Transverse colon (tissue), 4 donors: ENCODE measurements at regions not wholly inside any gene's neighbourhood (a gene's known extent, or its start where the extent isn't known, plus 50 kb on each side); places are given as distances from the start of the nearest gene placed in this dataset.

Source experiments
- DNase-seq: peaks from one replicate; pipeline ENCODE4 v3.0.0-alpha.2; 2019
- H3K27ac ChIP-seq, 4 donors: fragments of 200-600 bp; sonication (generic); 2 replicates each; pipeline ENCODE4 v1.5.1; 2016 to 2018; ENCODE audit warnings: inconsistent platforms in 4 of 4
- H3K27me3 ChIP-seq: fragments of 200-600 bp; sonication (generic); 2 replicates; pipeline ENCODE4 v1.5.1; 2017; ENCODE audit warnings: inconsistent platforms
- H3K36me3 ChIP-seq, 4 donors: fragments of 200-600 bp; sonication (generic); 2 replicates each; pipeline ENCODE4 v1.5.1; 2017 to 2019; ENCODE audit warnings: inconsistent platforms in 4 of 4
- H3K4me1 ChIP-seq, 4 donors: fragments of 200-600 bp; sonication (generic); 2 replicates each; pipeline ENCODE4 v1.5.1; 2017 to 2020; ENCODE audit warnings: inconsistent platforms in 4 of 4
- H3K4me3 ChIP-seq, 4 donors: fragments of 200-600 bp; sonication (generic); 1 replicate in 1 of 4; 2 replicates in 3 of 4; pipeline versions ENCODE4 v1.5.1 to v1.6.1; 2017 to 2019; ENCODE audit warnings: inconsistent platforms in 4 of 4
- H3K9me3 ChIP-seq, 2 donors: fragments of 200-600 bp; sonication (generic); 2 replicates each; pipeline ENCODE4 v1.5.1; 2017 to 2019; ENCODE audit warnings: inconsistent platforms in 2 of 2
- EP300 ChIP-seq: sonication (generic); formaldehyde crosslinking; IDR thresholded peaks from one replicate; pipeline ENCODE4 v1.6.1; 2017; ENCODE audit warnings: antibody characterized with exemption, low read depth
- POLR2A ChIP-seq: fragments of 450-650 bp; IDR thresholded peaks from one replicate; pipeline ENCODE4 v1.6.1; 2016; ENCODE audit warnings: antibody characterized with exemption, mild to moderate bottlenecking, moderate library complexity
- POLR2AphosphoS5 ChIP-seq, 3 donors: sonication (generic); formaldehyde crosslinking; IDR thresholded peaks; one replicate each; pipeline ENCODE4 v1.6.1; 2016; ENCODE audit warnings: antibody characterized with exemption in 3 of 3
- WGBS, 2 donors: methylation state at CpG; one replicate each; pipeline ENCODE4 v1.1.5; 2018; ENCODE audit warnings: low coverage in 1 of 2; 5-methylcytosine and 5-hydroxymethylcytosine counted together
- in situ Hi-C, 4 donors: fragments of 200-750 bp; cut with MboI; loops; one replicate each; pipeline versions ENCODE4 v1.15.0 to v1.15.1; 2017; ENCODE audit warnings: low sequenced_read_pairs in 3 of 4, low pct_ligation_motif_present in 1 of 4, low pct_unique_long_range_greater_than_20kb in 1 of 4
- intact Hi-C: fragments of 100-400 bp; cut with DNase I; formaldehyde crosslinking; loops from one replicate; pipeline ENCODE4 v1.15.1; 2023; ENCODE audit warnings: low total_unique reads
- TF ChIP-seq, protein P1 (sequence below), 5 experiments: fragments of 200-600 bp in 3 of 5; fragments of 450-650 bp in 2 of 5; sonication (generic) in 3 of 5; IDR thresholded peaks; 1 replicate in 2 of 5; 2 replicates in 3 of 5; pipeline ENCODE4 v1.5.1; 2016 to 2017; ENCODE audit warnings: antibody characterized with exemption in 5 of 5, inconsistent platforms in 3 of 5, mild to moderate bottlenecking in 2 of 5, moderate library complexity in 1 of 5

DNA sequence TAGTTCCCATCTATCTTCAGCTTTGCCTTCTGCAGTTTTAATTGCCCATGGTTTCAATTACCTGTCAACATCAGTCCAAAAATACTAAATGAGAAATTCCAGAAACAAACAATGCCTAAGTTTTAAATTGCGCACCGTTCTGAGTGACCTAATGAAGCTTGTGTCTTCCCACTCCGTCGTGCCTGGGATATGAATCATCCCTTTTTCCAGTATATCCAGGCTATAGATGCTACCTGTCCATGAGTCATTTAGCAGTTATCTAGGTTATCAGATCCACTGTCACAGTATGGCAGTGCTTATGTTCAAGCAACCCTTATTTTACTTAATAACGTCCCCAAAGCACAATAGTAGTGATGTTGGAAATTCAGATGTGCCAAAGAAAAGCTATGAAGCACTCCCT, 363.6 kb upstream of the FAM241A start:
- Histone ChIP-seq H3K4me3 (no peak overlapping the region), H3K36me3 (no peaks in the 10 kb centered on the region), H3K27me3 (no peaks in the 10 kb centered on the region), H3K27ac (no peak overlapping the region), H3K4me1 (no peaks in the 10 kb centered on the region), H3K9me3 (no peaks in the 10 kb centered on the region)
- DNase-seq = no peak
- in situ Hi-C loops (loop anchor here in 1 of 4 donors (25.0 kb wide), 1 partner anchor 94 kb away; no protein-coding TSS in a partner anchor), intact Hi-C loops (no loop called here)
- 40 to 76% methylated on average over 2 to 5 of the region's 5 CpGs for WGBS, 2 donors
- TF ChIP-seq, protein P1, sequence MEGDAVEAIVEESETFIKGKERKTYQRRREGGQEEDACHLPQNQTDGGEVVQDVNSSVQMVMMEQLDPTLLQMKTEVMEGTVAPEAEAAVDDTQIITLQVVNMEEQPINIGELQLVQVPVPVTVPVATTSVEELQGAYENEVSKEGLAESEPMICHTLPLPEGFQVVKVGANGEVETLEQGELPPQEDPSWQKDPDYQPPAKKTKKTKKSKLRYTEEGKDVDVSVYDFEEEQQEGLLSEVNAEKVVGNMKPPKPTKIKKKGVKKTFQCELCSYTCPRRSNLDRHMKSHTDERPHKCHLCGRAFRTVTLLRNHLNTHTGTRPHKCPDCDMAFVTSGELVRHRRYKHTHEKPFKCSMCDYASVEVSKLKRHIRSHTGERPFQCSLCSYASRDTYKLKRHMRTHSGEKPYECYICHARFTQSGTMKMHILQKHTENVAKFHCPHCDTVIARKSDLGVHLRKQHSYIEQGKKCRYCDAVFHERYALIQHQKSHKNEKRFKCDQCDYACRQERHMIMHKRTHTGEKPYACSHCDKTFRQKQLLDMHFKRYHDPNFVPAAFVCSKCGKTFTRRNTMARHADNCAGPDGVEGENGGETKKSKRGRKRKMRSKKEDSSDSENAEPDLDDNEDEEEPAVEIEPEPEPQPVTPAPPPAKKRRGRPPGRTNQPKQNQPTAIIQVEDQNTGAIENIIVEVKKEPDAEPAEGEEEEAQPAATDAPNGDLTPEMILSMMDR (IDR thresholded peaks at IDR 0.05) = no peak
- TF ChIP-seq POLR2A (no peak), POLR2AphosphoS5 (IDR thresholded peaks at IDR 0.05) (no peak), EP300 (no peak)

GRCh38 chr4:111788099-111788498, 357.2 kb upstream of the FAM241A start:
- intact Hi-C loops (no loop called here), in situ Hi-C loops (loop anchor here in 1 of 4 donors (25.0 kb wide), 1 partner anchor 101 kb away; no protein-coding TSS in a partner anchor)
- TF ChIP-seq, protein P1 (IDR thresholded peaks at IDR 0.05) = no peak
- TF ChIP-seq POLR2A (no peak), EP300 (no peak), POLR2AphosphoS5 (IDR thresholded peaks at IDR 0.05) (no peak)
- H3K27ac ChIP-seq = no peak overlapping the region
- no peak for DNase-seq
- no peaks in the 10 kb centered on the region for H3K36me3 ChIP-seq
- H3K4me3 ChIP-seq = no peak overlapping the region
- WGBS, 2 donors = 60 to 67% methylated on average over 3 to 21 of the region's 21 CpGs
- peaks cover 7% of the 10 kb centered on the region for H3K27me3 ChIP-seq
- no peaks in the 10 kb centered on the region for H3K9me3 ChIP-seq
- no peaks in the 10 kb centered on the region for H3K4me1 ChIP-seq

DNA sequence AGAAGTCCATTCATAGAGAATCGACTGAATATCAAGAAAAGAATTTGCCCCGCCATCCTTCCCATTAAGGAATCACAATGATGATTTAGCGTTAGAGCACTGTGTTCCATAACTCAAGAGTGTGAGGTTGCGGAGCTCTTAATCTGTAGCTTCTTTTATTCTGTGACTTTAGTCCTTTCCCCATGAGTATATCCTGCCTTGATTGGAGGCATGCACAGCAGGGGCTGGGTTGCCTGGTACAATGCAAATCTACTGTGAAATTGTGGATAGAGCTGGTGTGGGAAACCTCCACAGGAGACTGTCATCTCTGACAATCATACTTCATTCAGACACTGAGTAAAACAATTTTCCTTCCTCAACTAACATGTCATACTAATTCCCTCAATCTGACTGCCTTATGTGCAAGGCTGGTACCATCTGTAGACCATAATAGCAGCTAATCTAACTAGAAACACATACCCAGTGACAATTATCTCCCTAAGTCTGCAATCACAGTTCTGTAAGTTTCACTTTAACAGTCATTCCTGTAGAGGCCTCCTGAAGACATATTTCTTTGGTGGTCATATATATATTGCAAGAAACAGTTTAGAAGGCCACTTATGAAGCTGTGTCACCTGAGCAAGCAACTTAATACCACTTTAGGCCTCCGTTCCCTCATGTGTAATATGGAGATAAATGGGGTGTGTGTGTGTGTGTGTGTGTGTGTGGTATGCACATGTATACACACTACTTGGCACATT, 355.2 kb upstream of the FAM241A start:
- TF ChIP-seq, protein P1 (IDR thresholded peaks at IDR 0.05) = no peak
- TF ChIP-seq EP300 (no peak), POLR2AphosphoS5 (IDR thresholded peaks at IDR 0.05) (no peak), POLR2A (no peak)
- intact Hi-C loops = no loop called here
- Histone ChIP-seq H3K27me3 (peaks cover 7% of the 10 kb centered on the region), H3K36me3 (no peaks in the 10 kb centered on the region), H3K9me3 (no peaks in the 10 kb centered on the region), H3K4me3 (no peak overlapping the region), H3K27ac (no peak overlapping the region), H3K4me1 (no peaks in the 10 kb centered on the region)
- no peak for DNase-seq
- in situ Hi-C loops = loop anchor here in 1 of 4 donors (25.0 kb wide), 1 partner anchor 103 kb away; no protein-coding TSS in a partner anchor
- 92% methylated on average over 4 to 5 of the region's 5 CpGs for WGBS, 2 donors

DNA sequence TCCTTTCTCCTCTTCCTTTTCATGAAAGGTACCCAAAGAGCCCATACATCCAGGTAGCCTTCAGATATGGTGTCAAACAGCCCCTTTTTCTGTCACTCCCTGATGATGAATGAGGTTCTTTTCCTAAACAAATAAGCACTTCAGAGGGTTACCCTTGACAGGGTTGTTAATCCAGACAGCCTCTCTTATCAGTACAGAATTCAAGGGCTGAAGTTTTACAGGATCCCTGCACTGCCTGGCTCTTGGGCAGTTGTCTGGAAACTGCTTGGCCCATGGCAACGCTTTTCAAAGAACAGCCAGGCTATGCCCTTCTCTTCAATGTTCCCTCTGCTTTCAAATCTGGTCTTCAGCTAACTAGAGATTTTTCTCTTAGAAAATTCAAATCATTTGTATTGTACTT, 352.6 kb upstream of the FAM241A start:
- no peaks in the 10 kb centered on the region for H3K9me3 ChIP-seq
- H3K36me3 ChIP-seq = no peaks in the 10 kb centered on the region
- H3K4me1 ChIP-seq = peaks cover 0 to 5% (median 0%) of the 10 kb centered on the region in 4 donors
- TF ChIP-seq EP300 = no peak
- no peak for TF ChIP-seq POLR2AphosphoS5 (IDR thresholded peaks at IDR 0.05)
- TF ChIP-seq, protein P1 (IDR thresholded peaks at IDR 0.05) = no peak
- no peak for TF ChIP-seq POLR2A
- intact Hi-C loops (no loop called here), in situ Hi-C loops (loop anchor here in 1 of 4 donors (25.0 kb wide), 1 partner anchor 105 kb away; no protein-coding TSS in a partner anchor)
- no peak overlapping the region for H3K27ac ChIP-seq
- H3K27me3 ChIP-seq = peaks cover 5% of the 10 kb centered on the region
- WGBS, 2 donors = 28% methylated on average over 1 of the region's 1 CpG; no CpG with 5 or more reads in 1 of the 2 donors
- no peak for DNase-seq
- H3K4me3 ChIP-seq = no peak overlapping the region
